Endometrium (tissue), 2 donors: ENCODE measurements at regions not wholly inside any gene's neighbourhood (a gene's known extent, or its start where the extent isn't known, plus 50 kb on each side); places are given as distances from the start of the nearest gene placed in this dataset.

Experiments
- FAIRE-seq: peaks from 2 replicates; lab custom pipeline; 2012; peaks lifted over from hg19 to GRCh38; lab: Jason Lieb, UNC
- donor health status: control.
- donor health status: control.

GRCh38 chr14:53209370-53209769 is 56.2 kb upstream of the DDHD1 start:
- FAIRE-seq: no peak
